GM19043 (cell line): ENCODE measurements at regions not wholly inside any gene's neighbourhood (a gene's known extent, or its start where the extent isn't known, plus 50 kb on each side); places are given as distances from the start of the nearest gene placed in this dataset.
"Not testable (repeated sequence)": the region's sequence is repeated elsewhere in the genome, so short reads cannot be mapped to it uniquely, and the experiment has no call there.

Source experiments
- ATAC-seq: cut with Tn5 transposase; IDR thresholded peaks from one replicate; pipeline ENCODE4 v1.9.1; 2021; ENCODE audit warnings: low read depth; ENCODE audit not compliant: unreplicated experiment

- no peak for ATAC-seq
Observed at GRCh38 chr9:7739595-7739994, 60.0 kb downstream of the DMAC1 start.

DNA sequence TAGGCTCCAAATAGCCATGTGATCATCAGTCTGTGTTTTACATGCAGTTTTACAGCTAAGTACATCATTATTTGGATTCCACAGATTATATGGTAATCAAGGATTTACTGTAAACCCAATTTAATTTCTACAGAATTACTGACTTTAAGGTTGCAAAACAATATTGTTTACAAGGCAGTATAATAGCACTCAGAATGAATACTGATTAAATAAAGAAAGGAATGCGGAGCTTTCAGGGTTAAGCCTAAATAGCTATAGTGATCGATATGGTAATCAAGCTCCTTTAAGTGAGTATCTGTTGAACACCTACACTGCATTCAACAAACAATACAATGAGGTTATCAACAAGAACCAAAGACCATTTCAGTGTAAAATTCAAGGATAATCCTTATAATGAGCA, 64.3 kb downstream of the DMAC1 start:
- ATAC-seq: no peak

GRCh38 chr9:7730164-7730445, 69.5 kb downstream of the DMAC1 start:
- ATAC-seq: no peak

DNA sequence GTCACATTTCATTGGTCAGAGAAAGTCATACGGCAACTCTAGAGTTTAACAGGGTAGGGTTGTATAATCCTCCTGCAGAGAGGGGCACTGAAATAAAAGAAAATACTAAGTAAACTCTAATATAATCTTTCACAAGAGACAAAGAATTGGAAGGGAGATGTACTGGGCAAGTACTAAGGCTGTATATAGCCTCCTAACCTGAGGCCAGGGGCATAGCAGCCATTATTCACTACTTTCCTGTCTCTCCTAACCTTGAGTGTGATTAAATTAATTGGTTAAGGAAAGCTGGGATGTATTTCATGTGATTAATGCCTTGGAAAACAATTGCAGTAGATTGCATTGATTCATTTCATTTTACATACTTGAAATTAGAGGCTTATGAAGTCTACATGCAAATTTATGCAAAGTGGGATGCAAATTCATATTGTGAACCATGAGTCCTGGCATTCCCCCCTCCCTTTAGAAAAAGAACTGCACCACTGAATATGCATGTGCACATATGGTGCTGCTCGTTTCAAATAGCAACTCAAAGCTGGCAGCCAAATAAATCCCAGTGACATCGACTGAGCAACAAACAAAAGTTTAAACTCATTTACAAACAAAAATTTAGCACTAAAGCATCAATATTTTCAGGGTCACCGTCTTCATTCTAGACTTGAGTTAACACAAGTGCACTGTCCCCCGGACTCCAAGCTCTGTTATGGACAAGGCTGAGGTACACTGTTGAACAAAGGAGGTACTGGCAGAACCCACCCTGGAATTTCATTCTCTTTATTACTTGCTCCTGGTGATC, 70.0 kb downstream of the DMAC1 start:
- no peak for ATAC-seq

DNA sequence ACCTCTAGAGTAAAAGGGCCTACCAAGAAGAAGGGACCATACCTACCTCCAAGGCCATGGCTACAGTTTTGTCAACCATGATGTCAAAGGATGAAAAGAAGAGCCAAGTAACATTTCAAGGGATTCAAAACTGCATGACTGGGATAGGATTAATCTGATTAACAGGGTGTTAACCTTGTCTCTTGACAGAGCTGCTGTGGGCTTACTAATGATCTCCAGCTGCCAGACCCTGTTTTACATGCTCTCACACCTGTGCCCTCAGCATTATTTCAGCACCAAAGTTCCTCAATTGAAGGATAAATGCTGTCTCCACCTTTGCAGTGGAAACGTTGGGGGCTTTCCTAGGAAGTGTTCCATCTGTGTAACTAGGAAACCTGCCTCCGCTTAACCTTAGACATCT, 78.3 kb downstream of the DMAC1 start:
- no peak for ATAC-seq

DNA sequence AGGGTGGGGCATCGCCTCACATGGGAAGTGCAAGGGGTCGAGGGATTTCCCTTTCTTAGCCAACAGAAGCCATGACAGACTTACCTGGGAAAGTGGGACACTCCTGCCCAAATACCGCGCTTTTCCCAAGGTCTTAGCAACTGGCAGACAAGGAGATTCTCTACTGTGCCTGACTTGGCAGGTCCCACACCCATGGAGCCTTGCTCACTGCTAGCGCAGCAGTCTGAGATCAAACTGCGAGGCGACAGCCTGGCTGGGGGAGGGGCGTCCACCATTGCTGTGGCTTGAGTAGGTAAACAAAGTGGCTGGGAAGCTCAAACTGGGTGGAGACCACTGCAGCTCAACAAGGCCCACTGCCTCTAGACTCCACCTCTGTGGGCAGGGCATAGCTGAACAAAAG, 86.5 kb downstream of the DMAC1 start:
- not testable (repeated sequence) for ATAC-seq

DNA sequence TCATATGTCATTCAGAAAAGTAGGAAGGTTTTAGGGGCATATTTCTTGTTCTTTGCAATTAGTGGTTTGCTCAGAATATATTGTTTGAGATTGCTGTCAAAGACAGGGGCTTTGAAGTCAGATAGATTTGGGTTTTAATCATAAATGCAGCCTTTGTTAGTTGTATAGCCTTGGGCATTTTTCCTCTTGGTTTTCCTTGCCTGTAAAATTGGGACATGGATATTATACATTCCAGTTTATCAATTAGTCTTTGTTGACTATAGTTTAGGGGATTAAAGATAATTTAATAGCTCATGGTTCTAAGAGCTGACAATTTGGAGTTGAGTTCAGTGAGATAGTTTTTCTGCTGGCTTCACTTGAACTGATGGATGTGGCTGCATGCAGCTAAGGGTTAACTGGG, 88.9 kb downstream of the DMAC1 start:
- ATAC-seq: no peak

- ATAC-seq: no peak
Observed at GRCh38 chr9:7707934-7708333, 91.6 kb downstream of the DMAC1 start.

DNA sequence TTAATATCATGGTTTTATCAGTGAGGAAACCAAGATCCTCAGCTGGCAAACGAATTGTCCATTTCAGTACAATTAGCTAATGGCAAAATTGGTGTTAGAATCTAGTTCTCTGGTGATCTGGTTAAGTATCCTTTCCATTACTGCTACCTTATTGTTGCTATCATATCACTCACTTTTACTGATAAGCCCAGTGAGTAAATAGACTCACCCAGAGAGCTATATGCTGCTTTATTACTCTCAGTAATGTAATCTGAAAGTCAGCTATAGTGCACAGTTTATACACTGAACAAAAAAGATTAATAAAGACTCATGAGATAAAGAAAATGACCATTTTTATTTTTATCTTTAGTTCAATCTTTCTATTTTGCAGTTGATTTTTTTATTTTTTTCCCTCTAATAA, 95.0 kb downstream of the DMAC1 start:
- no peak for ATAC-seq

DNA sequence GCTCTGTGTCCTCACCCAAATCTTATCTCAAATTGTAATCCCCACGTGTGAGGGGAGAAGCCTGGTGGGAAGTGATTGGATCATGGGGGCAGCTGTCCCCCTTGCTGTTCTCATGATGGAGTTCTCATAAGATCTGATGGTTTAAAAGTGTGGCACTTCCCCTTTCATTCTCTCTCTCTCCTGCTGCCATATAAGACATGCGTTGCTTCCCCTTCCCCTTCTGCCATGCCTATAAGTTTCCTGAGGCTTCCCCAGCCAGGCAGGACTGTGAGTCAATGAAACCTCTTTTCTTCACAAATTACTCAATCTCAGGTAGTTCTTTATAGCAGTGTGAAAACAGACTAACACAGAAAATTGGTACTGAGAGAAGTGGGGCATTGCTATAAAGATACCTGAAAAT, 107.7 kb downstream of the DMAC1 start:
- ATAC-seq: no peak

GRCh38 chr9:7690014-7690413, 109.6 kb downstream of the DMAC1 start:
- no peak for ATAC-seq

DNA sequence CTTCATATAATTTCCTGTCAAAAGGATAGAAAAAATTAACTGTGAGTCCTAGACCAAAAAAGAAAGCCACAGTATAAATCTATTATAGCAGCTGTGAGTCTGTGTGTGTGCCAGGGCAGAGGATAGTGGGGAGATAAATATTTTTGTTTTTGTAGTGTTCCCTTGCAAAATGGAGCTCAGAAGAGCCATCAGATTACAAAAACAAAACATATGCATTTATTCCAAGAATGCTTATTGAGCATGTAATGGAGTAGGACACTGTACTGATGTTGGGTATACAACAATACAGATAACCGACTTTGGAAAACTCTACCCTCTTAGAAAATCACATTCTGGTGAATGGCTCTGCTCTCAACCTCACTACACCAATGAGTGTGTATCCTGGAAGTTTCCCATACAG, 111.0 kb downstream of the DMAC1 start:
- ATAC-seq: no peak

DNA sequence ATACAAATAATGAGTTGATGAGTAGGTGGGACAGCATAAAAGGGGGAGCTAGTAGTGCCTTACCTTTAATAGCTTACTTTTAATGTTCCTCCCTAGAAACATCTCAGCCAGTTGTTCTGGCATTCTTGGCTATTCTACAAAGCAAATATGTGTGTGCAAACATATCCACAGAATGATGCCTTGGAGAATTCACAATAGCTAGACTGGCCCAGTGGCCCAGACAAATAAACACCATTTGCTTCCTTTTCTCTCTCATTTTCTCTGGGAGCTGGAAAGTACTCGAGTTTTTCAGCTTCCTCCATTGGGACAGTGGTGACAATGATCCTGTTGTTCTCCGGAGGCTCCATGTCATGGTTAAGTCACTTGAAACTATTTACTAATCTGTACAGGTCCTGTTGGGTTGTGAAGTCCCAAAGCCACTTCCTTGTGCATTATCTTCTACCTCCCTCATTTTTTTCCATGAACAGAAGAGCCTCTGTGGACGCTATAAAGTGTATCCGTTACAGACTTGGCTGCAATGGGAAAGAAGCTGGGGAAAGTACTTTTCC, 122.9 kb downstream of the DMAC1 start:
- ATAC-seq: no peak

DNA sequence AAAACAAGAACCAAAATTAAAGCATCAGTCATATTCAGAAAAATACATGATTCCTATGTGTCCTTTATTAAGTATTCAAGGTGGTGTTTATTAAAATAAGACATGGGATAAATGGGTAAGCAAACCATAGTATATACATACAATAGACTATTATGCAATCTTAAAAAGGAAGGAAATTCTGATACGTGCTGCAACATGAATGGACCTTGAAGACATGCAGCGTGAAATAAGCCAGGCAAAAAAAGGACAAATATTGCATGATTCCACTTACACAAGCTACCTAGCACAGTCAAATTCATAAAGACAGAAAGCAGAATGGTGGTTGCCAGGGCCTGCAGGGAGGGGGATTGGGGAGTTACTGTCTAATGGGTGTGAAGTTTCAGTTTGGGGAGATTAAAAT, 127.7 kb downstream of the DMAC1 start:
- no peak for ATAC-seq

- ATAC-seq: no peak
Observed at GRCh38 chr9:7668541-7668940, 131.0 kb downstream of the DMAC1 start.

GRCh38 chr9:7665874-7666273, 133.7 kb downstream of the DMAC1 start:
- ATAC-seq: no peak

GRCh38 chr9:7659766-7660165, 139.8 kb downstream of the DMAC1 start:
- ATAC-seq: no peak

- ATAC-seq: no peak
Observed at GRCh38 chr9:7656636-7657035, 142.9 kb downstream of the DMAC1 start.

DNA sequence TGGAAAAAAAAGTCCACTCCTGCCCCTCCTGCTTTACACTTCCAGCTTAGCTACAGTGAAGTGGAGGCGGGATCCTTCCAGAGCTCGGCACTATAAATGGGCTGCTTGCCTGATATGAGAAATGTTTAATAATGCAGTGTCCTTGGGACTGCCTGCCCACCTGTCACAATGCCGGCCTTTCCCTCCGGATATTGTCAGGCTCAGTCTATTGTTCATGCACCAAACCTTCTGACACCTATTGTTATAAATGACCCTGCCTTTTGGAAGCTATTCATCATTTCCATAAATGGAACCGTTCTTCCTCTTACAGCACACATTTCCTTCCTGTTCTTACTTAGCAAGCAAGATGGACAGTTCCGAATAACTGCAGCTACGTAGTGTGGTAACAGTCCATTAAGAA, 146.3 kb downstream of the DMAC1 start:
- ATAC-seq: no peak

DNA sequence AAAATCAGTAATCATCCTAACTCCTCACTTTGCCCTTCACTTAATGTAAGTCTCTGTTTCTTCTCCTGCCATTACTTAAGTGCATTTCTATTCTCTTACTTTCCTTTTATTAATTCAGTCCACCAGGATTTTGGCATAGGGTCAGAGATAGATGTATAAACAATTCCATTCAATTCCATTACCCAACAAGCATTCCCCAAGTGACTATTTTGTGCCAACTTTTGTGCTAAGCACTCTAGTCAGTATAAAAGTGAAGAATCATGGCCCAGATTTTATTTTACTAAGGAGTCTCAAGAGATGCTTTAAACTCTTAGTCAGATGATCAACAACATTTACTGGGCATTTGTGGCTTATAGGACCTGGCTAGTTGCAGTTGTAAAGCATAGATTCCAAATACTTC, 159.3 kb downstream of the DMAC1 start:
- no peak for ATAC-seq

GRCh38 chr9:7639471-7639870, 160.1 kb downstream of the DMAC1 start:
- no peak for ATAC-seq

DNA sequence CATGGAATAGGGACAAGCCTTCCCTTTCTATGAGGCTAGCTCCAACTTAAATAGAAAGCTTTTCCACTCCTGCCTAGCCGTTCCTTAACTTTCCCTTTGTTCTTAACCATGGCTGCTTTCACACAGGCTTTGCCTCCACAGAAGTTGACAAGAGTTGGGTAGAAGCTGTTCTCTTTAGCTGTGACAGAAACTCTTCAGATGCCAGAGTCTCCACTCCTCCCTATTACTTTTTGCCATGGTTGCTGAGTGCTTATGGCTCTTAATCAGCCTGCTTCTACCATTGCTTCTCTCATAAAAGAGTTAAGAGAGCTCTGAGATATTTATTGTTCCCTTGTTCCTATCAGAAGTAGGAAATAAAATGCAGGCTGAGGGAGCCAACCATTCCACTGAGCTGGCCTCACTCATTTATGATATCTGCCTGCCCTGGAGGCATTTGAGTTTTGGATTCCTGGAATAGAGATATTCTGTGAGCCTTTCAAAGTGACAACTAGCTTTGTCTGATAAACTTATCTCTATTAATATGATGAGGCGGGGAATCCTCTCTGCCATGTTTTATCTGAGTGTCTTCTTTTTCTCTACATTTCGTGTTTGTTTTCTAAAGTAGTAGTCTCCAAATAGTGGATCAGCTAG, 162.6 kb downstream of the DMAC1 start:
- no peak for ATAC-seq
